Type B pancreatic cell (in vitro differentiated cells): ENCODE measurements at regions not wholly inside any gene's neighbourhood (a gene's known extent, or its start where the extent isn't known, plus 50 kb on each side); places are given as distances from the start of the nearest gene placed in this dataset.

ENCODE experiments used
- DNase-seq: peaks from one replicate; pipeline ENCODE4 v3.0.0; 2021; ENCODE audit warnings: mixed read lengths; ENCODE audit not compliant: unreplicated experiment; ENCODE audit errors: extremely low spot score
- H3K27ac Mint-ChIP-seq: 2 replicates; pipeline ENCODE4 v1.8.0; 2021; ENCODE audit warnings: mild to moderate bottlenecking, mixed read lengths
- H3K27me3 Mint-ChIP-seq: 2 replicates; pipeline ENCODE4 v1.8.0; 2021; ENCODE audit warnings: mixed read lengths
- H3K36me3 Mint-ChIP-seq: 2 replicates; pipeline ENCODE4 v1.8.0; 2021; ENCODE audit warnings: mixed read lengths
- H3K4me1 Mint-ChIP-seq: one replicate; pipeline ENCODE4 v1.8.0; 2021; ENCODE audit warnings: mixed read lengths; ENCODE audit not compliant: unreplicated experiment
- H3K4me3 Mint-ChIP-seq: 2 replicates; pipeline ENCODE4 v1.8.0; 2021; ENCODE audit warnings: mild to moderate bottlenecking, mixed read lengths
- H3K9me3 Mint-ChIP-seq: 2 replicates; pipeline ENCODE4 v1.8.0; 2021; ENCODE audit warnings: mixed read lengths
- TF ChIP-seq, protein P1 (sequence below): fragments of 200-600 bp; sonication (generic); conservative IDR thresholded peaks from 2 replicates; pipeline ENCODE4 v1.5.0; 2021; ENCODE audit warnings: antibody characterized with exemption, mild to moderate bottlenecking

GRCh38 chr21:28821276-28822122, 171.2 kb downstream of the LTN1 start:
- DNase-seq: no peak
- Mint-ChIP-seq H3K36me3 (no peaks in the 10 kb centered on the region), H3K27me3 (peaks cover 15% of the 10 kb centered on the region), H3K4me3 (no peak overlapping the region), H3K4me1 (peaks cover 4% of the 10 kb centered on the region), H3K9me3 (no peaks in the 10 kb centered on the region), H3K27ac (no peak overlapping the region)
- TF ChIP-seq, protein P1, sequence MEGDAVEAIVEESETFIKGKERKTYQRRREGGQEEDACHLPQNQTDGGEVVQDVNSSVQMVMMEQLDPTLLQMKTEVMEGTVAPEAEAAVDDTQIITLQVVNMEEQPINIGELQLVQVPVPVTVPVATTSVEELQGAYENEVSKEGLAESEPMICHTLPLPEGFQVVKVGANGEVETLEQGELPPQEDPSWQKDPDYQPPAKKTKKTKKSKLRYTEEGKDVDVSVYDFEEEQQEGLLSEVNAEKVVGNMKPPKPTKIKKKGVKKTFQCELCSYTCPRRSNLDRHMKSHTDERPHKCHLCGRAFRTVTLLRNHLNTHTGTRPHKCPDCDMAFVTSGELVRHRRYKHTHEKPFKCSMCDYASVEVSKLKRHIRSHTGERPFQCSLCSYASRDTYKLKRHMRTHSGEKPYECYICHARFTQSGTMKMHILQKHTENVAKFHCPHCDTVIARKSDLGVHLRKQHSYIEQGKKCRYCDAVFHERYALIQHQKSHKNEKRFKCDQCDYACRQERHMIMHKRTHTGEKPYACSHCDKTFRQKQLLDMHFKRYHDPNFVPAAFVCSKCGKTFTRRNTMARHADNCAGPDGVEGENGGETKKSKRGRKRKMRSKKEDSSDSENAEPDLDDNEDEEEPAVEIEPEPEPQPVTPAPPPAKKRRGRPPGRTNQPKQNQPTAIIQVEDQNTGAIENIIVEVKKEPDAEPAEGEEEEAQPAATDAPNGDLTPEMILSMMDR: no peak

- H3K4me1 Mint-ChIP-seq: peaks cover 4% of the 10 kb centered on the region
- H3K36me3 Mint-ChIP-seq: no peaks in the 10 kb centered on the region
- TF ChIP-seq, protein P1: no peak
- peaks cover 3% of the 10 kb centered on the region for H3K27me3 Mint-ChIP-seq
- H3K9me3 Mint-ChIP-seq: no peaks in the 10 kb centered on the region
- peak overlapping the region; percentile 77 for H3K27ac Mint-ChIP-seq
- H3K4me3 Mint-ChIP-seq: no peak overlapping the region
- DNase-seq: no peak
These were observed 173.9 kb downstream of the LTN1 start for GRCh38 chr21:28818663-28819278.

GRCh38 chr21:28817871-28818270, 174.8 kb downstream of the LTN1 start:
- H3K4me1 Mint-ChIP-seq: peaks cover 4% of the 10 kb centered on the region
- H3K27me3 Mint-ChIP-seq: peaks cover 3% of the 10 kb centered on the region
- H3K36me3 Mint-ChIP-seq: no peaks in the 10 kb centered on the region
- no peak overlapping the region for H3K27ac Mint-ChIP-seq
- no peak overlapping the region for H3K4me3 Mint-ChIP-seq
- no peak for DNase-seq
- no peaks in the 10 kb centered on the region for H3K9me3 Mint-ChIP-seq
- TF ChIP-seq, protein P1: no peak

- Mint-ChIP-seq H3K4me3 (no peak overlapping the region), H3K27ac (no peak overlapping the region), H3K9me3 (no peaks in the 10 kb centered on the region), H3K27me3 (no peaks in the 10 kb centered on the region), H3K4me1 (no peaks in the 10 kb centered on the region), H3K36me3 (no peaks in the 10 kb centered on the region)
- no peak for DNase-seq
- TF ChIP-seq, protein P1: no peak
These were observed 180.8 kb downstream of the LTN1 start for GRCh38 chr21:28811860-28812259.

DNA sequence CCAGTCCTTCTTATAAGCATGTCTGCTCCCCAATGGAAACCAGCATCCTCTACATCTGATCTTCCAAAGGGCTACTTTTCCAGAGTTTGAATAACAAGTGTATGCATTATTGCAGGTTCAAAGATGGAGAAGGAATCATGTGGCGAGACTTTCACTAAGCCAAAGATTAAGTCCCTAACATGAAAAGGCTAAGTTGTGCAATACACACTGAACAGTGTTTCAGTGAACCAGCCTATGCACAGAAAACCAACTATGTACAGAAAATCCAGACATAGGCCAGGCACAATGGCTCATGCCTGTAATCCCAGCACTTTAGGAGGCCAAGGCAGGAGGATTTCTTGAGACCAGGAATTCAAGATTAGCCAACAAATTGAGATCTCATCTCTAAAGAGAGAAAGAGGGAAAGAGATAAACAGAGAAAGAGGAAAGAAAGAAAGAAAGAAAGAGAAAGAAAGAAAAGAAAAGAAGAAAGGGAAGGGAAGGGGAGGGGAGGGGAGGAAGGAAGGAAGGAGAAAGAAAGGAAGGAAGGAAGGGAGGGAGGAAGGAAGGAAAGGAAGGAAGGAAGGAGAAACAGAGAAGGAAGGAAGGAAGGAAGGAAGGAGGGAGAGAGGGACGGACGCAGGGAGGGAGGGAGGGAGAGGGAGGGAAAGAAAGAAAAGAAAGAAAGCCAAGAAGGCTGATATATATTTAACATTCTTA, 181.7 kb downstream of the LTN1 start:
- Mint-ChIP-seq H3K27me3 (no peaks in the 10 kb centered on the region), H3K36me3 (no peaks in the 10 kb centered on the region), H3K4me1 (no peaks in the 10 kb centered on the region), H3K27ac (no peak overlapping the region), H3K4me3 (no peak overlapping the region), H3K9me3 (no peaks in the 10 kb centered on the region)
- TF ChIP-seq, protein P1: no peak
- no peak for DNase-seq
